ENCODE measurements at regions not wholly inside any gene's neighbourhood (a gene's known extent, or its start where the extent isn't known, plus 50 kb on each side); places are given as distances from the start of the nearest gene placed in this dataset.
"Not testable (repeated sequence)": the region's sequence is repeated elsewhere in the genome, so short reads cannot be mapped to it uniquely, and the experiment has no call there.

GRCh38 chr14:37813732-37814131, 218.3 kb downstream of the TTC6 start:
- Mint-ChIP-seq H3K36me3 (ENCODE audit: insufficient read depth, unreplicated experiment) (no peaks in the 10 kb centered on the region), H3K9me3 (ENCODE audit: unreplicated experiment) (no peaks in the 10 kb centered on the region), H3K4me3 (ENCODE audit: unreplicated experiment) (no peak overlapping the region), H3K27ac (ENCODE audit: low read depth, unreplicated experiment) (no peak overlapping the region), H3K4me1 (ENCODE audit: insufficient read depth, unreplicated experiment) (no peaks in the 10 kb centered on the region), H3K27me3 (ENCODE audit: insufficient read depth, unreplicated experiment) (no peaks in the 10 kb centered on the region)
- no peak for DNase-seq (ENCODE audit: unreplicated experiment)
- POLR2A ChIA-PET, result no interaction called here
- BruUV-seq (replicated peaks), result no TSS peak
- CTCF ChIA-PET, result no interaction called here
- no peak for TF ChIP-seq CTCF (IDR thresholded peaks at IDR 0.05; ENCODE audit: unreplicated experiment)
- intact Hi-C loops (cut with micrococcal nuclease), result no loop called here

- Mint-ChIP-seq H3K9me3 (ENCODE audit: unreplicated experiment) (no peaks in the 10 kb centered on the region), H3K36me3 (ENCODE audit: insufficient read depth, unreplicated experiment) (peaks cover 6% of the 10 kb centered on the region), H3K27me3 (ENCODE audit: insufficient read depth, unreplicated experiment) (no peaks in the 10 kb centered on the region), H3K27ac (ENCODE audit: low read depth, unreplicated experiment) (no peak overlapping the region), H3K4me1 (ENCODE audit: insufficient read depth, unreplicated experiment) (peaks cover 9% of the 10 kb centered on the region), H3K4me3 (ENCODE audit: unreplicated experiment) (no peak overlapping the region)
- ChIA-PET POLR2A (no interaction called here), CTCF (interaction anchor here (0.6 to 1.3 kb wide), 2 partner anchors 49 to 108 kb away, joined by 3 to 4 read pairs; no protein-coding TSS in a partner anchor)
- TF ChIP-seq CTCF (IDR thresholded peaks at IDR 0.05; ENCODE audit: unreplicated experiment), result no peak
- no peak for DNase-seq (ENCODE audit: unreplicated experiment)
- BruUV-seq (replicated peaks), result no TSS peak
- intact Hi-C loops (cut with micrococcal nuclease), result no loop called here
Measured at GRCh38 chr14:37816135-37816534, 220.7 kb downstream of the TTC6 start.

GRCh38 chr14:37816743-37817295, 221.4 kb downstream of the TTC6 start:
- no peak for DNase-seq (ENCODE audit: unreplicated experiment)
- TF ChIP-seq CTCF (IDR thresholded peaks at IDR 0.05; ENCODE audit: unreplicated experiment), result no peak
- Mint-ChIP-seq H3K27me3 (ENCODE audit: insufficient read depth, unreplicated experiment) (no peaks in the 10 kb centered on the region), H3K4me1 (ENCODE audit: insufficient read depth, unreplicated experiment) (peaks cover 9% of the 10 kb centered on the region), H3K36me3 (ENCODE audit: insufficient read depth, unreplicated experiment) (peaks cover 7% of the 10 kb centered on the region), H3K9me3 (ENCODE audit: unreplicated experiment) (no peaks in the 10 kb centered on the region), H3K27ac (ENCODE audit: low read depth, unreplicated experiment) (no peak overlapping the region), H3K4me3 (ENCODE audit: unreplicated experiment) (no peak overlapping the region)
- ChIA-PET POLR2A (no interaction called here), CTCF (interaction anchor here (0.6 kb wide), 1 partner anchor 109 kb away, joined by 3 read pairs; no protein-coding TSS in a partner anchor)
- intact Hi-C loops (cut with micrococcal nuclease), result no loop called here
- BruUV-seq (replicated peaks), result no TSS peak

- no TSS peak for BruUV-seq (replicated peaks)
- Mint-ChIP-seq H3K4me3 (ENCODE audit: unreplicated experiment) (no peak overlapping the region), H3K9me3 (ENCODE audit: unreplicated experiment) (no peaks in the 10 kb centered on the region), H3K36me3 (ENCODE audit: insufficient read depth, unreplicated experiment) (peaks cover 7% of the 10 kb centered on the region), H3K4me1 (ENCODE audit: insufficient read depth, unreplicated experiment) (peaks cover 9% of the 10 kb centered on the region), H3K27ac (ENCODE audit: low read depth, unreplicated experiment) (peak overlapping the region; percentile 73), H3K27me3 (ENCODE audit: insufficient read depth, unreplicated experiment) (no peaks in the 10 kb centered on the region)
- DNase-seq (ENCODE audit: unreplicated experiment), result peak; percentile 62
- intact Hi-C loops (cut with micrococcal nuclease), result no loop called here
- no peak for TF ChIP-seq CTCF (IDR thresholded peaks at IDR 0.05; ENCODE audit: unreplicated experiment)
- POLR2A ChIA-PET, result no interaction called here
- CTCF ChIA-PET, result no interaction called here
Measured at GRCh38 chr14:37819155-37820015, 224.0 kb downstream of the TTC6 start.

- CTCF ChIA-PET; H3K36me3 Mint-ChIP-seq (ENCODE audit: insufficient read depth, unreplicated experiment); H3K27me3 Mint-ChIP-seq (ENCODE audit: insufficient read depth, unreplicated experiment); H3K4me3 Mint-ChIP-seq (ENCODE audit: unreplicated experiment); POLR2A ChIA-PET; H3K27ac Mint-ChIP-seq (ENCODE audit: low read depth, unreplicated experiment); H3K4me1 Mint-ChIP-seq (ENCODE audit: insufficient read depth, unreplicated experiment); intact Hi-C loops (cut with micrococcal nuclease); BruUV-seq (replicated peaks); DNase-seq (ENCODE audit: unreplicated experiment); H3K9me3 Mint-ChIP-seq (ENCODE audit: unreplicated experiment): not testable (repeated sequence)
Measured at GRCh38 chr14:37820810-37821209, 225.4 kb downstream of the TTC6 start.
